ENCODE measurements at regions not wholly inside any gene's neighbourhood (a gene's known extent, or its start where the extent isn't known, plus 50 kb on each side); places are given as distances from the start of the nearest gene placed in this dataset.
"Not testable (repeated sequence)": the region's sequence is repeated elsewhere in the genome, so short reads cannot be mapped to it uniquely, and the experiment has no call there.

- DNase-seq (ENCODE audit: low spot score), result no peak
Observed at GRCh38 chr10:25713894-25714240, 220.2 kb upstream of the MYO3A start.

GRCh38 chr10:25724241-25724640 is 209.8 kb upstream of the MYO3A start:
- DNase-seq (ENCODE audit: low spot score), result no peak

GRCh38 chr10:25725917-25726716 is 207.9 kb upstream of the MYO3A start:
- DNase-seq (ENCODE audit: low spot score), result peak; percentile 68

GRCh38 chr10:25738776-25739175 is 195.3 kb upstream of the MYO3A start:
- no peak for DNase-seq (ENCODE audit: low spot score)

- no peak for DNase-seq (ENCODE audit: low spot score)
Observed at GRCh38 chr10:25743832-25744231, 190.2 kb upstream of the MYO3A start.

- DNase-seq (ENCODE audit: low spot score), result no peak
Observed at GRCh38 chr10:25744574-25744973, 189.5 kb upstream of the MYO3A start.

GRCh38 chr10:25745976-25746375 is 188.1 kb upstream of the MYO3A start:
- no peak for DNase-seq (ENCODE audit: low spot score)

- DNase-seq (ENCODE audit: low spot score), result no peak
Observed at GRCh38 chr10:25747084-25747483, 186.9 kb upstream of the MYO3A start.

- DNase-seq (ENCODE audit: low spot score), result no peak
Observed at GRCh38 chr10:25748509-25748908, 185.5 kb upstream of the MYO3A start.

- DNase-seq (ENCODE audit: low spot score), result no peak
Observed at GRCh38 chr10:25753776-25754175, 180.3 kb upstream of the MYO3A start.

GRCh38 chr10:25755874-25756273 is 178.2 kb upstream of the MYO3A start:
- DNase-seq (ENCODE audit: low spot score), result not testable (repeated sequence)

- no peak for DNase-seq (ENCODE audit: low spot score)
Observed at GRCh38 chr10:25756784-25757183, 177.2 kb upstream of the MYO3A start.

- DNase-seq (ENCODE audit: low spot score), result peak; percentile 37
Observed at GRCh38 chr10:25758041-25758457, 176.0 kb upstream of the MYO3A start.

- DNase-seq (ENCODE audit: low spot score), result no peak
Observed at GRCh38 chr10:25758511-25758910, 175.5 kb upstream of the MYO3A start.

GRCh38 chr10:25761937-25762336 is 172.1 kb upstream of the MYO3A start:
- no peak for DNase-seq (ENCODE audit: low spot score)

- peak; percentile 46 for DNase-seq (ENCODE audit: low spot score)
Observed at GRCh38 chr10:25766213-25766612, 167.8 kb upstream of the MYO3A start.

- DNase-seq (ENCODE audit: low spot score), result peak; percentile 78
Observed at GRCh38 chr10:25766687-25767221, 167.3 kb upstream of the MYO3A start.

GRCh38 chr10:25768167-25768566 is 165.9 kb upstream of the MYO3A start:
- DNase-seq (ENCODE audit: low spot score), result no peak

GRCh38 chr10:25778646-25779045 is 155.4 kb upstream of the MYO3A start:
- DNase-seq (ENCODE audit: low spot score), result no peak

- no peak for DNase-seq (ENCODE audit: low spot score)
Observed at GRCh38 chr10:25786161-25786560, 147.9 kb upstream of the MYO3A start.

GRCh38 chr10:25786899-25787298 is 147.1 kb upstream of the MYO3A start:
- no peak for DNase-seq (ENCODE audit: low spot score)

GRCh38 chr10:25797888-25798429 is 136.1 kb upstream of the MYO3A start:
- DNase-seq (ENCODE audit: low spot score), result no peak

- DNase-seq (ENCODE audit: low spot score), result no peak
Observed at GRCh38 chr10:25804505-25804904, 129.5 kb upstream of the MYO3A start.

- no peak for DNase-seq (ENCODE audit: low spot score)
Observed at GRCh38 chr10:25805986-25806385, 128.0 kb upstream of the MYO3A start.
